Hepatocyte (in vitro differentiated cells): ENCODE measurements at regions not wholly inside any gene's neighbourhood (a gene's known extent, or its start where the extent isn't known, plus 50 kb on each side); places are given as distances from the start of the nearest gene placed in this dataset.

ENCODE experiments used
- EZH2 ChIP-seq: fragments of 200-600 bp; sonication (generic); IDR thresholded peaks from 2 replicates; pipeline ENCODE4 v1.6.1; 2016; ENCODE audit warnings: antibody characterized with exemption, mild to moderate bottlenecking, borderline replicate concordance
- EZH2phosphoT487 ChIP-seq: fragments of 200-600 bp; sonication (generic); IDR thresholded peaks from one replicate; pipeline ENCODE4 v1.6.1; 2018; ENCODE audit warnings: antibody characterized with exemption, mild to moderate bottlenecking, low read depth, moderate library complexity; ENCODE audit not compliant: unreplicated experiment, severe bottlenecking
- TF ChIP-seq, protein P1 (sequence below): fragments of 200-600 bp; sonication (generic); IDR thresholded peaks from 2 replicates; pipeline ENCODE4 v1.5.1; 2016; ENCODE audit warnings: antibody characterized with exemption, mild to moderate bottlenecking; ENCODE audit not compliant: poor library complexity

DNA sequence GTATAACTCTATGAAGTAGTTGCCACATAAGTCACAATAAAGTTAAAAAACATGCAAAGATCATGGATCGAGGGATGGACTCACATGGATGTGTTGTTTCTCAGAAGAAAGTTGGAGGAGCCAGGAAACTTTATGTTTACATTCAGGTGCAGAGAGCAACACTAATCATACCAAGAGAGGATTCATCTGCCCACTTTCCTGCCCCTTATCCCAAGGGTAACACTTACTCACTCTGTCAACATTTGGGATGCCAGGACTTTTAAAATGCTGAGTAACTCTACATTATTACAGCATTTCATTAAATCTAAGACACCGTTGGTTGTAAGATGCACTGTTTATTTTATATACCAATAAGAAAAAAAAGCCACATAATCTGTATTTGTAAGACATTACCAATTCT is 170.4 kb downstream of the KCNE4 start:
- TF ChIP-seq, protein P1, sequence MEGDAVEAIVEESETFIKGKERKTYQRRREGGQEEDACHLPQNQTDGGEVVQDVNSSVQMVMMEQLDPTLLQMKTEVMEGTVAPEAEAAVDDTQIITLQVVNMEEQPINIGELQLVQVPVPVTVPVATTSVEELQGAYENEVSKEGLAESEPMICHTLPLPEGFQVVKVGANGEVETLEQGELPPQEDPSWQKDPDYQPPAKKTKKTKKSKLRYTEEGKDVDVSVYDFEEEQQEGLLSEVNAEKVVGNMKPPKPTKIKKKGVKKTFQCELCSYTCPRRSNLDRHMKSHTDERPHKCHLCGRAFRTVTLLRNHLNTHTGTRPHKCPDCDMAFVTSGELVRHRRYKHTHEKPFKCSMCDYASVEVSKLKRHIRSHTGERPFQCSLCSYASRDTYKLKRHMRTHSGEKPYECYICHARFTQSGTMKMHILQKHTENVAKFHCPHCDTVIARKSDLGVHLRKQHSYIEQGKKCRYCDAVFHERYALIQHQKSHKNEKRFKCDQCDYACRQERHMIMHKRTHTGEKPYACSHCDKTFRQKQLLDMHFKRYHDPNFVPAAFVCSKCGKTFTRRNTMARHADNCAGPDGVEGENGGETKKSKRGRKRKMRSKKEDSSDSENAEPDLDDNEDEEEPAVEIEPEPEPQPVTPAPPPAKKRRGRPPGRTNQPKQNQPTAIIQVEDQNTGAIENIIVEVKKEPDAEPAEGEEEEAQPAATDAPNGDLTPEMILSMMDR, result no peak
- TF ChIP-seq EZH2, result no peak
- no peak for TF ChIP-seq EZH2phosphoT487
